Upper lobe of right lung (tissue), 1 donor: ENCODE measurements at regions not wholly inside any gene's neighbourhood (a gene's known extent, or its start where the extent isn't known, plus 50 kb on each side); places are given as distances from the start of the nearest gene placed in this dataset.

Source experiments
- ATAC-seq: fragments of 200-7000 bp; cut with Tn5 transposase; one replicate; pipeline ENCODE4 v1.9.1; 2020; ENCODE audit warnings: mild to moderate bottlenecking, moderate library complexity
- DNase-seq: peaks from one replicate; pipeline ENCODE4 v3.0.0-alpha.2; 2020
- H3K27ac ChIP-seq: fragments of 200-600 bp; one replicate; pipeline ENCODE4 v1.8.0; 2022
- H3K27me3 ChIP-seq: fragments of 200-600 bp; one replicate; pipeline ENCODE4 v1.8.0; 2022; ENCODE audit warnings: mild to moderate bottlenecking
- H3K36me3 ChIP-seq: fragments of 200-600 bp; one replicate; pipeline ENCODE4 v1.8.0; 2022
- H3K4me1 ChIP-seq: fragments of 200-600 bp; one replicate; pipeline ENCODE4 v1.8.0; 2022
- H3K4me3 ChIP-seq: fragments of 200-600 bp; one replicate; pipeline ENCODE4 v1.8.0; 2022; ENCODE audit warnings: mild to moderate bottlenecking
- H3K9me3 ChIP-seq: fragments of 200-600 bp; one replicate; pipeline ENCODE4 v1.8.0; 2022
- CTCF ChIP-seq: fragments of 200-600 bp; IDR thresholded peaks from one replicate; pipeline ENCODE4 v1.8.0; 2022; ENCODE audit warnings: antibody characterized with exemption
- intact Hi-C: fragments of 100-400 bp; cut with DNase I; formaldehyde crosslinking; loops from one replicate; pipeline ENCODE4 v1.11.0; 2022
- donor health status: DM: no; HTN: yes; CAD: no; lungs with severe emphysema.

GRCh38 chr10:64444163-64444562 lies 923.0 kb downstream of the REEP3 start:
- H3K27ac ChIP-seq = no peak overlapping the region
- H3K4me1 ChIP-seq = no peaks in the 10 kb centered on the region
- DNase-seq = no peak
- no peak for TF ChIP-seq CTCF
- H3K27me3 ChIP-seq = no peaks in the 10 kb centered on the region
- H3K36me3 ChIP-seq = no peaks in the 10 kb centered on the region
- H3K9me3 ChIP-seq = no peaks in the 10 kb centered on the region
- no peak for ATAC-seq
- intact Hi-C loops = no loop called here
- no peak overlapping the region for H3K4me3 ChIP-seq

GRCh38 chr10:64444564-64444963 lies 923.4 kb downstream of the REEP3 start:
- H3K27ac ChIP-seq = no peak overlapping the region
- no peaks in the 10 kb centered on the region for H3K36me3 ChIP-seq
- intact Hi-C loops = no loop called here
- H3K4me1 ChIP-seq = no peaks in the 10 kb centered on the region
- H3K4me3 ChIP-seq = no peak overlapping the region
- ATAC-seq = no peak
- no peak for DNase-seq
- no peaks in the 10 kb centered on the region for H3K9me3 ChIP-seq
- no peaks in the 10 kb centered on the region for H3K27me3 ChIP-seq
- TF ChIP-seq CTCF = no peak

GRCh38 chr10:64449603-64450002 lies 928.4 kb downstream of the REEP3 start:
- TF ChIP-seq CTCF = no peak
- Histone ChIP-seq H3K4me3 (no peak overlapping the region), H3K9me3 (no peaks in the 10 kb centered on the region), H3K27ac (no peak overlapping the region), H3K36me3 (no peaks in the 10 kb centered on the region), H3K27me3 (no peaks in the 10 kb centered on the region), H3K4me1 (no peaks in the 10 kb centered on the region)
- intact Hi-C loops = no loop called here
- no peak for DNase-seq
- ATAC-seq = no peak

GRCh38 chr10:64450312-64450711 lies 929.1 kb downstream of the REEP3 start:
- no peaks in the 10 kb centered on the region for H3K4me1 ChIP-seq
- no peak overlapping the region for H3K4me3 ChIP-seq

GRCh38 chr10:64454962-64455361 lies 933.8 kb downstream of the REEP3 start:
- Histone ChIP-seq H3K36me3 (no peaks in the 10 kb centered on the region), H3K27ac (no peak overlapping the region), H3K9me3 (no peaks in the 10 kb centered on the region), H3K27me3 (no peaks in the 10 kb centered on the region), H3K4me3 (no peak overlapping the region), H3K4me1 (no peaks in the 10 kb centered on the region)
- intact Hi-C loops = no loop called here
- no peak for TF ChIP-seq CTCF
- no peak for ATAC-seq
- no peak for DNase-seq

More at GRCh38 chr10:64450312-64450711, 929.1 kb downstream of the REEP3 start:
- H3K36me3 ChIP-seq = no peaks in the 10 kb centered on the region
- intact Hi-C loops = no loop called here
- H3K27me3 ChIP-seq = no peaks in the 10 kb centered on the region
- H3K9me3 ChIP-seq = no peaks in the 10 kb centered on the region
- TF ChIP-seq CTCF = no peak
- no peak for DNase-seq
- ATAC-seq = no peak
- no peak overlapping the region for H3K27ac ChIP-seq

GRCh38 chr10:64458306-64458705 lies 937.1 kb downstream of the REEP3 start:
- no peak overlapping the region for H3K4me3 ChIP-seq
- ATAC-seq (no peak), DNase-seq (no peak)
- H3K27ac ChIP-seq = no peak overlapping the region
- H3K36me3 ChIP-seq = no peaks in the 10 kb centered on the region
- no peaks in the 10 kb centered on the region for H3K9me3 ChIP-seq
- intact Hi-C loops = no loop called here
- H3K27me3 ChIP-seq = no peaks in the 10 kb centered on the region
- no peaks in the 10 kb centered on the region for H3K4me1 ChIP-seq
- no peak for TF ChIP-seq CTCF
